ENCODE measurements at regions not wholly inside any gene's neighbourhood (a gene's known extent, or its start where the extent isn't known, plus 50 kb on each side); places are given as distances from the start of the nearest gene placed in this dataset.
"Not testable (repeated sequence)": the region's sequence is repeated elsewhere in the genome, so short reads cannot be mapped to it uniquely, and the experiment has no call there.

DNA sequence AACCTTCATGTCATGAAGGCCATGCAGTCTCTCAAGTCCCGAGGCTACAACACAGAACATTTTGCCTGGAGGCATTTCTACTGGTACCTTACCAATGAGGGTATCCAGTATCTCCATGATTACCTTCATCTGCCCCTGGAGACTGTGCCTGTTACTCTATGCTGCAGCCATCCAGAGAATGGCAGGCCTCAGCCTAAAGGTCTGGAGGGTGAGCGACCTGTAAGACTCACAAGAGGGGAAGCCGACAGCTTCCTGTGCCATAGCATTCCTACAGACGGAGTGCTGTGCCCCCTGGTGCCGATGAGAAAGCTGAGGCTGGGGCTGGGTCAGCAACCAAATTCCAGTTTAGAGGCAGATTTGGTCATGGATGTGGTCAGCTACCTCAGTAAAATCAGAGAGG is 51.3 kb upstream of the CADPS start:
- DNase-seq (ENCODE audit: low read depth) = no peak

DNA sequence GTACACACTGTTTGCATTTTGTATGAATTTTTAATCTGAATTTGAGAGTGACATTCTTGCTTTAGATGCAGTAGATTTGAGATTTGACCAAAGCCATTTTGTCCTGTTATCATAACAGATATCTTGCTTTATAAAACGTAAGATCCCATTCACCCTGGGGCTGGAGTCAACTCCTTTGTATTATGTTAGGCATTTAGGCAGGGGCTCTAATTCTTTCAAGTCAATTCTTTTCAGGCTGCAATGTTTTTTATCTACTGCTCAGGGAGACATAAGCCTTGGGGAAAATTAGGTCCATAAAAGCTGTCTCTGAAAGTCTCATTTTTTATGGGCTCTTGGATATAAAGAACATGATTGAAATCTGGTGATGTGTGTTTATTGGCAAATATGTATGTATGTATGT is 53.0 kb upstream of the CADPS start:
- no peak for DNase-seq (ENCODE audit: low read depth)

DNA sequence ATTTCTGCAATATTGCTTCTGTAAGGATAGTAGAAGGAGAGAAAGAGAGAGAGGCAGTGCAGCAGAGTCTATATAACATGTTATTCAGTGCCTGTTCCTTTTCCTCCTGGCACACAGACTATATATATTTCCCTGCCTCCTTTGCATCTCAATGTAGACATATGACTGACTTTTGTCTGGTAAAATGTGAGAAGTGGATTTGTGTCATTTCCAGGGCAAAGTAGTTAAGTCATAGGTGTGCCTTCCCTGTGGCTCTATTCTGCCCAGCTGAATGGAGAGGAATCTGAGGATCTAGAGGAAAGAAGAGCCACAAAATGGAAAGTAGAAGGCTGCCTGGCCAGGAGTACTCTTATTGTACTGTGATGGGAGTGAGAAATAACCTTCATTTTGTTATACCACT is 54.6 kb upstream of the CADPS start:
- no peak for DNase-seq (ENCODE audit: low read depth)

DNA sequence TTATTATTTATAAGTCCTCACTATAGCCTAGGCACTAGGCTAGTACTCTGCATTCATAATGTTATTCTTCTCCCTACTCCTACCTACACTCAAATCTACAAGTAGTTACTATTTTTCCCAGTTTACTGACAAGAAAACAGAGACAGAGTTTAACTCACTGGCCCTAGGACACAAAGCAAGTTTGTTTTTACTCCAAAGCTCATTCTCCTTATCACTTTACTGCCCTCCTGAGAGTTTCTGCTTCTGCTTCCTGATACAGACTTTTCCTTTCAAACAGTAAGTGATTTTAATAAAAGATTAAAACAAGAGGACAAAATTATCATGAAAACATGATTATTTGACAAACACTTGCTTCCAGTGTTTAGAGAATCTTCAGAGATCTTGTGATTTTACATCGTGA is 60.6 kb upstream of the CADPS start:
- DNase-seq (ENCODE audit: low read depth) = no peak

DNA sequence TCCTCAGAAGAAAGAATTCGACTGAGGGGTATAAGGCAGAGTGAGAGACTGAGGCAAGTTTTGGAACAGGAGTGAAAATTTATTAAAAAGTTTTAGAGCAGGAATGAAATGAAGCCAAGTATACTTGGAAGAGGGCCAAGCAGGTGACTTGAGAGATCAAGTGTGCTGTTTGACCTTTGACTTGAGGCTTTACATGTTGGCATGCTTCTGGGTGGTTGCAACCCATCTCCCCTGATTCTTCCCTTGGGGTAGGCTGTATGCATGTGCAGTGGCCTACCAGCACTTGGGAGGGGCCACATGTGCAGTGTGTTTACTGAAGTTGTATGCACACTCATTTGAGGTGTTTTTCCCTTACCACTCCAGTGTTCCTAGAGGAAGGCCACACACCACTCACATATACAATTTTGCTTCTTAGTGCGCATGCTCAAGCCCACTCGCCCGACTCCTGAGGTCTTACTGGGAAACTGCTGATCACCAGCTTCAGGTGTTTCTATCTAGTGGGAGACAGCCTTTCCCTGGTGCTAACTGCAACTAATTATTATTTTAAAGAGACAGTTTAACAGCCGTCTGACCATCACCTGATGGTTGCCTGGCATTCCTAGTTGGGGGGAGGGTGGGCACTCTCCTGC is 61.5 kb upstream of the CADPS start:
- DNase-seq (ENCODE audit: low read depth) = no peak

DNA sequence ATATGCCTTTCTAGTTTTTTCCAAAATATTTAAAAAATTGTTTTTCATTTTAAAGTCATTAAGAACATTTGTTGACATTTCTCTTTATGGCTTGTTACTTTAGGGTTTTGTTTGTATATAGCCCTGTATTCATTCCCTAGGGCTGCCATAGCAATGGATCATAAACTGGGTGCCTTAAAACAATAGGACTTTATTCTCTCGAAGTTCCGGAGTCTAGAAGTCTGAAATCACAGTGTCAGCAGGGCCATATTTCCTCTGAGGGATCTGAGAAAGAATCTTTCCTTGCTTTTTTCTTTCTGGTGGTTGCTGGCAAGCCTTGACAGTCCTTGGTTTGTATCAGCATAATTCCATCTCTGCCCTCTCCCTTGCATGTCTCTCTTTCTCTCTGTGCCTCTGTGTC is 63.4 kb upstream of the CADPS start:
- no peak for DNase-seq (ENCODE audit: low read depth)

DNA sequence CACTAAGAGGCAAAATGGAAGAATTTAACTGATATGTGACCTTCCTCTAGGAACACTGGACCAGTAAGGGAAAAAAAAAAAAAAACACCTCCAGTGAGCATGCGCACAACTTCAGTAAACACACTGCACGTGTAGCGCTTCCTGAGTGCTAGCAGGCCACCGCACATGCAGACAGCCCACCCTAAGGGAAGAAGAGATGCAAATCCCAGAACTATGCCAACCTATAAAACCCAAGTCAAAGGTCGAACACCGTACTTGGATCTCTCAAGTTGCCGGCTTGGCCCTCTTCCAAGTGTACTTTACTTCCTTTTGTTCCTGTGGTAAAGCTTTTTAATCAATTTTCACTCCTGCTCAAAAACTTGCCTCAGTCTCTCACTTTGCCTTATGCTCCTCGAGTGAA is 64.5 kb upstream of the CADPS start:
- DNase-seq (ENCODE audit: low read depth) = no peak

DNA sequence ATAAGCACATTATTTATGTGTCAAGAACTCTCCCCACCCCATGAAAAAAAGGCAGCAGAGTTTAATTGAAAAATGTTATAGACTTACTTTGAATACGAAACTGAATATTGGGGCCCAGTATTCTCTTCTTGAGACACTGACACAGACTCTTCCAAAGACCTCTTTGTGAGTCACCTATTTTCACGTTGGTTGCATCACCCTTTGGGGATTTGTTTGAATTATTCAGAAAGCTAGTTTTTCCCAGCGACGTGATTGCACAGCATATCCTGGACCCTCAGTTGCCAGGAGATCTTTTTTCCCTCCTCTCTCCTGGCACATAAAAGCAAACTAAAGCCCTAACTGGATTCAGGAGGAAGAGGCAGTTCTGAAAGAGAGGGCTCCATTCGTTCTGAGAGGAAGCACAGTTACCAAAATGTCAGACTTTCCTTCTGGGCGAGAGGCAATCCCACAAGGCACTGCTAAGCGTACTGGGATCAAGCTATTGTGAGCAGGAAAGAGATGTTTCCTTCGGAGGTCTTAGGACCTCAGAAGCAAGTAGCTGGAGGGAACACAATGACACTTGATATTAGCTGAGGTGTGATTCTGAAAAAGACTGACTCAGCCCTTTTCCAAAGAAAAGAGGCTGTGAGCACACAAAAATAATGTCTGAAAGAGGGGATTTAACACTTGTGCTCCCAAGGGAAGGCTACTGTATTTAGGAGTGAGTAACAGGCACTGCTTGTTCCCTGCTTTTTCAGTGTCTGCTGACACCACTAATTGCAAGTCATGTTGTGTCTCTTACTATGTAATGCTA is 65.8 kb upstream of the CADPS start:
- peak; percentile 55 for DNase-seq (ENCODE audit: low read depth)

DNA sequence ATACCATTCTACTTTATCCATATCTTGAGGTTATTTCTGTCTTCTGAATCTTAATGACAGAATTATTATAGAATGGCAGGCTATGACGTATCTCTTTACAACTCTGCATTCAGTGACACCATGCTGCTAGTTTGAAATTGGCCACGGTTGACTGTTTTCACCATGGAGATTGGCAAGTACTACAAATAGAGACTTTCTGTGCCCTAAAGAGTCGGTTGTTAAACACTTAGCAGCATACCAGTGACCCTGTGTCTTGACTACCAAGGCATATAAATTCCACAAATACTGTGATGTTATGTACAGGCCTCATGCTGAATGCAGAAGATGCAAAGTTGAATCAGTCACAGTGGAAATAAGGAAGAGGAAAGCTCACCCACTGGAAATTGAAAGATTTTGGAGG is 67.0 kb upstream of the CADPS start:
- no peak for DNase-seq (ENCODE audit: low read depth)

DNA sequence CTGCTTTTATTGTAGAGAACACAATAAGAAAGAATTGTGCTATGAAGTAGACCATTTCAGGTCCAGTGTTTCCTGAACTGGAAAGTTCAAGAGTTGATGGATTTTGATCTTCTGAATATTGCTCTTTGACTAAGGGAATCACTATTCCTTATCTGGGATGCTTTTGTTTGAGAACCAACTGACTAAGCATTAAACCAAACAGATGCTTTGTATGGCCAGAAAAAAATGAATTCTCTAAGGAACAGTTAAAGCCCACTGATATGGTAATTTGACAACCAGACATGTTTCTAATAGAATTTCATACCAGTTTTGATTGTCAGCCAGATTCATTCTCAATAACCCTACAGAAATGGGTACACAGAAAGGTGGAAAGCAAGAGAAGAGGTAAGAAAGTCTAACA is 67.5 kb upstream of the CADPS start:
- no peak for DNase-seq (ENCODE audit: low read depth)

DNA sequence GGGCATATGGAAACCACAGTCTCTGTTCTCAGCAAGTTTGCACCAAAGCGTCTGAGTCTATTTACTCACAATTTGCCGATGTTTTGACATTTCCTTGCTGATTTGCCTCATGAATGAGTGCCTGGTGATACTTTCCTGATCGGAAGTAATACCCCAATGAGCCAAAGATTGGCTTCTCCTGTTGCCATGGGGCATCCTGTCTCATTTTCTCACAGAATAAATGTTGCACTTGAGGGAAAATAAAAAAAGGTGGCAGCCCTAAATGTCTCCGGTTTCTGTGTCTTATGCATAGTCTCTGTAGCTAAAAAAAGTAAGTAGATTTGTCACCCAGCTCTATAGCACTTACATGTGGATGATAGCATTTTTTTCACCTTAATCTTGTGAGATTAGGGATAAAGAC is 73.7 kb upstream of the CADPS start:
- no peak for DNase-seq (ENCODE audit: low read depth)

DNA sequence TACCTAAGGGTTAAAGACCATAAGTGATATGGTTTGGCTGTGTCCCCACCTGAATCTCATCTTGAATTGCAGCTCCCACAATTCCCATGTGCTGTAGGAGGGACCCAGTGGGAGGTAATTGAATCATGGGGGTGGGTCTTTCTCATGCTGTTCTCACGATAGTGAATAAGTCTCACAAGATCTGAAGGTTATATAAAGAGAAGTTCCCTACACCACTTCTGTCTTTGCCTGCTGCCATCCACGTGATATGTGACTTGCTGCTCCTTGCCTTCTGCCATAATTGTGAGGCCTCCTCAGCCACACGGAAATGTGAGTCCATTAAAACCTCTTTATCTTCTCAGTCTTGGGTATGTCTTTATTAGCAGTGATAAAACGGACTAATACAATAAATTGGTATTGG is 75.0 kb upstream of the CADPS start:
- no peak for DNase-seq (ENCODE audit: low read depth)

DNA sequence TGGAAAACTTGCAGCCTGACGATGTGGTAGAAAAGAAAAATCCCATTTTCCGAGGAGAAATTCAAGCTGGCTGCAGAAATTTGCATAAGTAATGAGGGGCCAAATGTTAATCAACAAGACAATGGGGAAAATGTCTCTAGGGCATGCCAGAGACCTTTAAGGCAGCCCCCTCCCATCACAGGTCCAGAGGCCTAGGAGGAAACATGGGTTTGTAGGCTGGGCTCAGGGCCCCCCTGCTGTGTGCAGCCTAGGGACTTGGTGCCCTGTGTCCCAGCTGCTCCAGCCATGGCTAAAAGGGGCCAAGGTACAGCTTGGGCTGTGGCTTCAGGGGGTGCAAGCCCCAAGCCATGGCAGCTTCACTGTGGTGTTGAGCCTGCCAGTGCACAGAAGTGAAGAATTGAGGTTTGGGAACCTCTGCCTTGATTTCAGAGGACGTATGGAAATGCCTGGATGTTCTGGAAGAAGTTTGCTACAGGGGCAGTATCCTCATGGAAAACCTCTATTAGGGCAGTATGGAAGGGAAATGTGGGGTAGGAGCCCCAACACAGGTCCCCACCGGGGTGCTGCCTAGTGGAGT is 75.9 kb upstream of the CADPS start:
- DNase-seq (ENCODE audit: low read depth) = no peak

DNA sequence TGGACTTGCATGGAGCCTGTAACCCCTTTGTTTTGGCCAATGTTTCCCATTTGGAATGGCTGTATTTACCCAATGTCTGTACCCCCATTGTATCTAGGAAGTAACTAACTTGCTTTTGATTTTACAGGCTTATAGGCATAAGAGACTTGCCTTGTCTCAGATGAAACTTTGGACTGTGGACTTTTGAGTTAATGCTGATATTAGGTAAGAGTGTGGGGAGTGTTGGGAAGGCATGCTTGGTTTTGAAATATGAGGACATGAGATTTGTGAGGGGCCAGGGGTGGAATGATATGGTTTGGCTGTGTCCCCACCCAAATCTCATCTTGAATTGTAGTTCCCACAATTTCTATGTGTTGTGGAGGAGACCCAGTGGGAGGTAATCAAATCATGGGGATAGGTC is 76.7 kb upstream of the CADPS start:
- DNase-seq (ENCODE audit: low read depth) = not testable (repeated sequence)

DNA sequence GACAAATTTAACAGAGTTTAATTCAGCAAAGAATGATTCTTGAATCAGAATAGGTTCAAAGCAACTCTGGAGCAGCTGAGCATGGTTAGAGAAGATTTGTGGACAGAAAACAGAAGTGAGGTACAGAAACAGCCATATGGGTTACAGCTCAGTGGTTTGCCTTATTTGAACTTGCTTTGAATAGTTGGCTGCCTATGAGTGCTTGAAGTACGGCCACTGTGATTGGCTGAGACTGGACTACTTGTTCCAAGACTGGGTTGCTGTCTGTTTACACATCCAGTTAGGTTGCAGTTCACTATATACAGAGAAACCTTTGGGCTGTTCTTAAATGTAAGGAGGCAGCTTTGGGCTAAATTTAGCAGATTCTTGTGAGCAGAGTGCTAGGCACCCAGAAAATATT is 79.4 kb upstream of the CADPS start:
- no peak for DNase-seq (ENCODE audit: low read depth)

DNA sequence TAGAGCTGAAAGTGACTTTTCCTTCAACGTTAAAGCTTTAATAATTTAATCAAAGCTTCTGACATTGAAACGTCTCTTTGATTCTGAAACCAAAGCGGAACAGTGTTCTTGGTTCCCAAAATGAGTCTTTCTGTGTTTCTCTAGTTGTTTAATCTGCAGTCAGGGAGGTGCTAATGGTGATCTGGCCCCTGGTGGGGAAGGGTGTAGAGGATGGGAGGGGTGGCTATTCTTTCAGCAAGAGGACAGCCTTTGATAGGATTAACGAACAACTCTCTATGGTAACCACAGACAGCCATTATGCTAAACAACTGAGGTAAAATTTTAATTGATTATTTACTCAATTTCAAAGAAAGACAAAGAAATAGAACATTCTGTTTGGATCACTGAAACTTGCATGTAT is 79.9 kb upstream of the CADPS start:
- DNase-seq (ENCODE audit: low read depth) = no peak

DNA sequence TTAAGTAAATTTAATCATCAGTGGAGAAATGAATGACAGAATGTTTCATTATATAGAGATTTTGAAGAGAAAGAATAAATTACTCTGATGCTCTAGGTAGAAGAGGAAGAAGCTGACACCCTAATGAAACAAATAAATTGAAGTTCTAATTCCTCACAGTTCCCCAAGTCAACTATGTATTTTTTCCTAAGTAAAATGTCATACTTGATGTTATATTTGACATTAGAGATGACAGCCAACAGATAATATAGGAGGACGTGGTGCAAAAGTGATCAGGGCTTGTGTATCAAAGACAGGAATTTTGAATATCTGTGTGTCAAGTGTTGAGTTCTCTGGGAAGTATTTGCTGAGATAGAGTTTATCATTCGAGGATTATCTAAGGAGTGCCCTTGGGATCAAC is 81.2 kb upstream of the CADPS start:
- DNase-seq (ENCODE audit: low read depth) = no peak

DNA sequence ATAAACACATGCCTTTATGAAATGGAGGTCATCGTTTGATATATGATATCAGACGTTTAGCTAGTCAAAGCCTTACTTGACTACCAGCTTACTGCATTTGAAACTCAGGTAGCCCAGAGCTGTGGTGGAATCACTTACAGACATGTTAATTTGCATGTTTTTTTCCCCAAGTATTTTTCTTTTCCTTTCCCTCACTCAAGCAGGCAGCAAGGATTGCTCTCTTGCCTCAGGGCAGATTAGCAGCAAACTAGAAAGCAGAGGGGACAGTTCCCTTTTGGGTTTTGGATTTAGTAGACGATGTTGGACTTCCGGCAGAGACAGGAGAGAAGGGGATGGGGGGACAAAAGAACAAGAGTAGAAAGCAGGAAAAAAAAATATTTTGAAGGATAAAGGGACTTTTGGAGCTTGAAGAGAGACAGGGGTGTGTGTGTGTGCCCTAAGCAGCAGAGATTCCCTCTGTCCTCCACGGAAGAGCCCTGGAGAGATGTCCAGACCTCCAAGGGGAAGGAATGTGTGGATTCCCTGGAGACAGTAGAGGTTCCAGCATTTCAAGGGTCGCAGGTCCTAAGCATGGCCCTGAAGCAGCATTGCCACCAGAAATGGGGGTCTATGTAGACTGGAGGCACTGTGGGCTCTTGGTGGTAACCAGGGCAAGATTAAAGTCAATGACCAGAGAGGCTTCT is 86.8 kb upstream of the CADPS start:
- DNase-seq (ENCODE audit: low read depth) = no peak

DNA sequence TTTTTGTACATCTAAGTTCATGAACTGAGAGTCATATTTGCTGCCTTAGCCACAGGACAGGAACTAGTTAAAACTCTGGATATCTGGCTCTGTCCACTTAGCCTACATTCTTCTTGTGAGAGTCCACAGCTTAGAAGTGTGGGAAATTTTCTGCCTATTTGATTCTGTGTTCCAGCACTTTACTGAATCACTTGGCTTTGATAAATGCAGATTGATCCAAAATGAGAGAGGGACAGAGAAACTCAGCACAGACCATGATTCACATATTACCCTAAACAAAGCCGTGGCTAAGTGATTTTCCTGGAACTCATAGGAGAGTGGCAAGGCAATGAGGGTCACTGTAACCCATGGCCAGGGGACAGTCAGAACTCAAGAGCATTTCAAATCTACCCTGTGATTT is 87.5 kb upstream of the CADPS start:
- DNase-seq (ENCODE audit: low read depth) = no peak

DNA sequence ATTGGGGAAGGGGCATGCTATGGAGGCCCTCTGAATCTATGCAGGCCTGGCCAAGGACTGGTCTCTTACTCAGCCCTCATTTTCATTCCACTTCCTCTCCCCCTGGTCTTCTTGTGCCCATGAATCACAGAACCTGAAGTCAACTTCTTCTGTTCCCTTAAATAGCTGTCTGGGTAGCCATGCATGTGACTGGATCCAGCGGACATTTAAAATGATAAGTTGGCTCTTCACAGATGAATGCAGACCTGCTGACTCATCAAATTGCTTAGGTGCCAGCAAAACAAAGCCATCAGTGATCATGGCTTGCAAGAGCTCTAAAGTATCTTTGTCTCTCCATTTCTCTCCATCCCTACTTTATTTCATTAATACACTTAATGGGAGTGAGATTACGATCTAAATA is 90.1 kb upstream of the CADPS start:
- no peak for DNase-seq (ENCODE audit: low read depth)

DNA sequence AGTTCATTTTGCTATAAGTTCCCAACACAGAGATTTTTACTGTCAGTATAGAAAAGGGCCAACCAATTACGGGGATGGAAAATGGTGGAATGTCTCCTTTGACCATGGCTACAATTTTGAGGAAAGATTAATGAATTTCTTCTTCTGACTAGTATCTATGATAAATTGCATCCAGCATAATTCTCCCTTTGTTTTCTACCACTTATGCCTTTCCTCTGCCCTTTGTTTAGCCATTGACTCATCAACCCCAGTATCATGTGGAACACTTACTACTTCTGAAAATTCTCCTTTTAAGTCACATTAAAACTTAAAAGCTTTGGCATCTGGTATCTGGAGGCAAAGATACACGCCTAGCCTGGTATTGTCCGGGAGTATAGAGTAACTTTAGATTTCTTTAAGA is 92.9 kb upstream of the CADPS start:
- no peak for DNase-seq (ENCODE audit: low read depth)

DNA sequence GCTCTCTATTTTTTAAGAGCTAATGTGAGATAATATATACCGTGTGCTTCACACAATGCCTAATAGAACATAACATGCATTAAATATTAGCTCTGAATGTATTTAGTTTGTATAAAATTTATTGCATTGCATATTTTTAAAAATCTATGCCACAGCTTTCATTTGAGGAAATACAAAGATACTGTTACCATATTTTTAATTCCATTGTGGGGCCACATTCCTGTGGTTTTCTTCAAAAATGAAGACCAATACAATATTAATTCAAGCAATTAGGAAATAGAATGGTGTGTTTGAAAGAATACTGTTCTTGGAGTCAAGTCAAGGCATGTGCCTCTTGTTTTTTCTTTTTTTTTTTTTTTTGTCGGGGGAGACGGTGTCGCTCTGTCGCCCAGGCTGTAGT is 95.4 kb upstream of the CADPS start:
- no peak for DNase-seq (ENCODE audit: low read depth)

DNA sequence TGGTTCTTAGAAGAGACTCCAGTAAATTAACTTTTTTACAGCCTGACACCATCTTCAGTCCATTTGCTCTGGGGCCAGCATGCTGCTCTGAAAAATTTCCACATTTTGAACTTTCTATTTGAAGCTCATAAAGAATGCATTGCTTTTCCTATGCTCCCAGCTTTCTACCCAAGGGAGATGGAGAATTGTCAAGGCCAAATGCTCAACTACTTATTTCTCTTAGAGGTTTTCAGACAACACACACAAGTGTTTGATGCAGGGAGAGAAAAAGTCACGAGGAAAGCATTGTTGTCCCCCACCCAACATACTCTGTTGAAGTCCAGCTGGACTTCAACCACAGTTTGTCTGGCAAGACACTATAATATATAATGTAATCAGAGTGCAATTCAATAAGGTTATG is 100.3 kb upstream of the CADPS start:
- no peak for DNase-seq (ENCODE audit: low read depth)
